AG04449 (cell line): ENCODE measurements at regions not wholly inside any gene's neighbourhood (a gene's known extent, or its start where the extent isn't known, plus 50 kb on each side); places are given as distances from the start of the nearest gene placed in this dataset.

ENCODE experiments used
- CTCF ChIA-PET: fragments of 350-600 bp; formaldehyde crosslinking; extraction: SDS; loops from one replicate; lab custom pipeline; 2021; ENCODE audit warnings: antibody characterized with exemption; lab: Yijun Ruan, JAX
- POLR2A ChIA-PET: fragments of 400-600, 350-600 bp; formaldehyde crosslinking; extraction: SDS; loops from one replicate; lab custom pipeline; 2020; ENCODE audit warnings: antibody characterized with exemption, inconsistent platforms; lab: Yijun Ruan, JAX
- DNase-seq: peaks from one replicate; pipeline ENCODE4 v3.0.0-alpha.2; 2010; ENCODE audit warnings: low read depth, low spot score
- H3K4me3 ChIP-seq: 2 replicates; pipeline ENCODE4 v1.5.1; 2011; ENCODE audit warnings: low read depth, mild to moderate bottlenecking, control low read depth, low read length
- CTCF ChIP-seq: IDR thresholded peaks from one replicate; pipeline ENCODE4 v1.5.1; 2011; ENCODE audit warnings: mild to moderate bottlenecking, moderate library complexity, low read length, control low read depth, inconsistent platforms; ENCODE audit not compliant: insufficient read depth; ENCODE audit errors: missing control alignments

GRCh38 chr11:76282172-76282571, 75.9 kb upstream of the WNT11 start:
- ChIA-PET POLR2A (no interaction called here), CTCF (no interaction called here)
- H3K4me3 ChIP-seq = no peak overlapping the region
- no peak for DNase-seq
- no peak for TF ChIP-seq CTCF

GRCh38 chr11:76281558-76281906, 75.2 kb upstream of the WNT11 start:
- no peak for DNase-seq
- ChIA-PET CTCF (no interaction called here), POLR2A (no interaction called here)
- H3K4me3 ChIP-seq = no peak overlapping the region
- TF ChIP-seq CTCF = no peak

GRCh38 chr11:76280882-76281557, 74.7 kb upstream of the WNT11 start:
- DNase-seq = no peak
- CTCF ChIA-PET = no interaction called here
- H3K4me3 ChIP-seq = no peak overlapping the region
- no peak for TF ChIP-seq CTCF
- POLR2A ChIA-PET = no interaction called here

GRCh38 chr11:76280151-76280881, 74.0 kb upstream of the WNT11 start:
- TF ChIP-seq CTCF = no peak
- no peak overlapping the region for H3K4me3 ChIP-seq
- no peak for DNase-seq
- POLR2A ChIA-PET = no interaction called here
- CTCF ChIA-PET = no interaction called here

- H3K4me3 ChIP-seq = no peak overlapping the region
- no peak for DNase-seq
- TF ChIP-seq CTCF = no peak
- CTCF ChIA-PET = no interaction called here
- POLR2A ChIA-PET = no interaction called here
These were observed 73.3 kb upstream of the WNT11 start for GRCh38 chr11:76279646-76280045.

GRCh38 chr11:76279038-76279437, 72.7 kb upstream of the WNT11 start:
- ChIA-PET POLR2A (no interaction called here), CTCF (no interaction called here)
- H3K4me3 ChIP-seq = no peak overlapping the region
- DNase-seq = no peak
- TF ChIP-seq CTCF = no peak
